Mucosa of descending colon (tissue), 3 donors: ENCODE measurements at regions not wholly inside any gene's neighbourhood (a gene's known extent, or its start where the extent isn't known, plus 50 kb on each side); places are given as distances from the start of the nearest gene placed in this dataset.
"Not testable (repeated sequence)": the region's sequence is repeated elsewhere in the genome, so short reads cannot be mapped to it uniquely, and the experiment has no call there.

Source experiments
- ATAC-seq: fragments of 200-7000 bp; cut with Tn5 transposase; one replicate; pipeline ENCODE4 v1.9.1; 2020; ENCODE audit warnings: mild to moderate bottlenecking, moderate library complexity
- DNase-seq, 3 donors: peaks; one replicate each; pipeline ENCODE4 v3.0.0-alpha.2; 2020
- H3K36me3 ChIP-seq: fragments of 200-600 bp; one replicate; pipeline ENCODE4 v1.8.0; 2021; ENCODE audit warnings: low read depth, mild to moderate bottlenecking
- H3K4me1 ChIP-seq: fragments of 200-600 bp; one replicate; pipeline ENCODE4 v1.8.0; 2021; ENCODE audit warnings: low read depth, mild to moderate bottlenecking
- H3K4me3 ChIP-seq: fragments of 200-600 bp; one replicate; pipeline ENCODE4 v1.8.0; 2021; ENCODE audit warnings: mild to moderate bottlenecking
- H3K9me3 ChIP-seq: fragments of 200-600 bp; one replicate; pipeline ENCODE4 v1.8.0; 2021; ENCODE audit warnings: mild to moderate bottlenecking
- intact Hi-C, 2 donors: fragments of 100-400 bp; cut with DNase I in 1 of 2; cut with micrococcal nuclease in 1 of 2; formaldehyde crosslinking; loops; one replicate each; pipeline versions ENCODE4 v1.11.0 to v1.11.1; 2022; cut with DNase I, micrococcal nuclease
- TF ChIP-seq, protein P1 (sequence below): fragments of 200-600 bp; IDR thresholded peaks from one replicate; pipeline ENCODE4 v1.8.0; 2022; ENCODE audit warnings: antibody characterized with exemption, mild to moderate bottlenecking
- donor health status: DM: no; HTN: no; CAD: no; lungs with moderate emphysema.
- donor health status: DM: no; HTN: no; CAD: no.
- donor health status: DM: no; HTN: yes; CAD: no.

DNA sequence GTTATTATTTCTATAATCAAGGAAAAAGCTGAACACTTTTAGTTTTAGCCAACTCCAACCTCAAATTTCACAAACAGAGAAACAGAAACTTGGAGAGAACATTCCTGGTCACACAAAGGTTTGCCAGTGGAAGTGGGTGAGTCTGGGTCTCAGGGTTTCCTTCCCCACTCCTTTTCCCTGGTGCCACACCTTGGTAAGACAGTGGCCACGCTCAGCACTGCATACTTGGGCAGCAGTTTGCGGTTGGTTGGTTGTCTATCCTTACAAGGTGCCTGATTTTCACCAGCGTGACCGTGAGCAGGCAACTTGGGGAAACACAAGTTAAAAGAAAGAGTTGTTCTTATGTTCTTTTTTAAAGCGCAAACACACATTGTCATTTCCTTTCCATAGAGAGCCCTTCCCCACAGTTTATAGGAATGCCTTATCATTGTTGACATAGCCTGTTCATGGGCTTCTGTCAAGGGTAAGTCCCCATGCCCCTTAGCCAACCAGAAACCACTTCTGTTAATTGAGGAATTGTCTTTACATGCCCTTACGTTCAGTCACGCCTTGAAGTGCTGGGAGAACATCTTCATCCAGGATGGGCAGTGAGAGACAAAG lies 82.2 kb downstream of the RIN2 start:
- TF ChIP-seq, protein P1, sequence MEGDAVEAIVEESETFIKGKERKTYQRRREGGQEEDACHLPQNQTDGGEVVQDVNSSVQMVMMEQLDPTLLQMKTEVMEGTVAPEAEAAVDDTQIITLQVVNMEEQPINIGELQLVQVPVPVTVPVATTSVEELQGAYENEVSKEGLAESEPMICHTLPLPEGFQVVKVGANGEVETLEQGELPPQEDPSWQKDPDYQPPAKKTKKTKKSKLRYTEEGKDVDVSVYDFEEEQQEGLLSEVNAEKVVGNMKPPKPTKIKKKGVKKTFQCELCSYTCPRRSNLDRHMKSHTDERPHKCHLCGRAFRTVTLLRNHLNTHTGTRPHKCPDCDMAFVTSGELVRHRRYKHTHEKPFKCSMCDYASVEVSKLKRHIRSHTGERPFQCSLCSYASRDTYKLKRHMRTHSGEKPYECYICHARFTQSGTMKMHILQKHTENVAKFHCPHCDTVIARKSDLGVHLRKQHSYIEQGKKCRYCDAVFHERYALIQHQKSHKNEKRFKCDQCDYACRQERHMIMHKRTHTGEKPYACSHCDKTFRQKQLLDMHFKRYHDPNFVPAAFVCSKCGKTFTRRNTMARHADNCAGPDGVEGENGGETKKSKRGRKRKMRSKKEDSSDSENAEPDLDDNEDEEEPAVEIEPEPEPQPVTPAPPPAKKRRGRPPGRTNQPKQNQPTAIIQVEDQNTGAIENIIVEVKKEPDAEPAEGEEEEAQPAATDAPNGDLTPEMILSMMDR: no peak
- no peaks in the 10 kb centered on the region for H3K4me1 ChIP-seq
- no peak for DNase-seq

DNA sequence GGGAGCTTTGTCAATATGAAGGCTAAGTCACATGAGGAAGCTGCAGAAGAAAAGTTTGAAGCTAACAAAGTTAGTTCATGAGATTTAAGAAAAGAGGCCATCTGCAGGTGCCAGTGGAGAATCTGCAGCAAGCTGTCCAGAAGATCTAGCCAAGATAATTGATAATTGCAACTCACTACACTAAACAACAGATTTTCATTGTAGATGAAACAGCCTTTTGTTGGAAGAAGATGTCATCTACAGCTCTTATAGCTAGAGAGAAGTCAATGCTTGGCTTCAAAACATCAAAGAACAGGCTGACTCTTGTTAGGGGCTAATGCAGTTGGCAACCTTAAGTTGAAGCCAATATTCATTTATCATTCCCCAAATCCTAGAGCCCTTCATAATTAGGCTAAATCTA lies 83.7 kb downstream of the RIN2 start:
- DNase-seq: no peak
- TF ChIP-seq, protein P1: no peak
- Histone ChIP-seq H3K4me1 (no peaks in the 10 kb centered on the region), H3K36me3 (no peaks in the 10 kb centered on the region), H3K9me3 (no peaks in the 10 kb centered on the region), H3K4me3 (no peak overlapping the region)
- intact Hi-C loops: no loop called here
- ATAC-seq: no peak

More for the DNA sequence above, 82.2 kb downstream of the RIN2 start:
- Histone ChIP-seq H3K4me3 (no peak overlapping the region), H3K36me3 (no peaks in the 10 kb centered on the region), H3K9me3 (no peaks in the 10 kb centered on the region)
- peak; percentile 87 for ATAC-seq
- intact Hi-C loops: no loop called here

DNA sequence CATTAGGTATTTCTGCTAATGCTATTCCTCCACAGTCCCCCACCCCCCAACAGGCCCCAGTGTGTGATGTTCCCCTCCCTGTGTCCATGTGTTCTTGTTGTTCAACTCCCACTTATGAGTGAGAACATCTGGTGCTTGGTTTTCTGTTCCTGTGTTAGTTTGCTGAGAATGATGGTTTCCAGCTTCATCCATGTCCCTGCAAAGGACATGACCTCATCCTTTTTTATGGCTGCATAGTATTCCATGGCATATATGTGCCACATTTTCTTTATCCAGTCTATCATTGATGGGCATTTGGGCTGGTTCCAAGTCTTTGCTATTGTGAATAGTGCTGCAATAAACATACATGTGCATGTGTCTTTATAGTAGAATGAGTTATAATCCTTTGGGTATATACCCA lies 86.8 kb downstream of the RIN2 start:
- DNase-seq, intact Hi-C loops, ATAC-seq, H3K9me3 ChIP-seq, H3K36me3 ChIP-seq, H3K4me3 ChIP-seq, H3K4me1 ChIP-seq: not testable (repeated sequence)

DNA sequence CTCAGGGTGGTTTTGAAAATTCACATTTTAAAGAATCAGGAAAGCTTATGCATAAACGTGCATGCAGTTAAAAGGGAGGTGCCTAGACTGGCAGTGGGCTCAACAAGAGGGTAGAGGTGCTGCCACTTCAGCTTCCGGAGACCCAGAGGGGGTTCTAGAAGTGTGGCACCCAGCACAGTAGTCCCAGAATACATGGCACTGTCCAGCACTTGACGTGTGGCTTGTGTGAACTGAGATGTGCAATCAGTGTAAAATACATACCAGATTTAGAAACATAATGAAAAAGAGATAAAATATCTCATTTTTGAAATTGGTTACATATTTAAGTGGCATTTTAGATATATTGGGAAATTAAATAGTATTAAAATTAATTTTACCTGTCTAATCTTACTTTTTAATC lies 89.3 kb downstream of the RIN2 start:
- ATAC-seq (no peak), DNase-seq (no peak)
- H3K36me3 ChIP-seq: no peaks in the 10 kb centered on the region
- H3K9me3 ChIP-seq: no peaks in the 10 kb centered on the region
- intact Hi-C loops: no loop called here
- TF ChIP-seq, protein P1: no peak
- H3K4me3 ChIP-seq: no peak overlapping the region
- H3K4me1 ChIP-seq: no peaks in the 10 kb centered on the region

DNA sequence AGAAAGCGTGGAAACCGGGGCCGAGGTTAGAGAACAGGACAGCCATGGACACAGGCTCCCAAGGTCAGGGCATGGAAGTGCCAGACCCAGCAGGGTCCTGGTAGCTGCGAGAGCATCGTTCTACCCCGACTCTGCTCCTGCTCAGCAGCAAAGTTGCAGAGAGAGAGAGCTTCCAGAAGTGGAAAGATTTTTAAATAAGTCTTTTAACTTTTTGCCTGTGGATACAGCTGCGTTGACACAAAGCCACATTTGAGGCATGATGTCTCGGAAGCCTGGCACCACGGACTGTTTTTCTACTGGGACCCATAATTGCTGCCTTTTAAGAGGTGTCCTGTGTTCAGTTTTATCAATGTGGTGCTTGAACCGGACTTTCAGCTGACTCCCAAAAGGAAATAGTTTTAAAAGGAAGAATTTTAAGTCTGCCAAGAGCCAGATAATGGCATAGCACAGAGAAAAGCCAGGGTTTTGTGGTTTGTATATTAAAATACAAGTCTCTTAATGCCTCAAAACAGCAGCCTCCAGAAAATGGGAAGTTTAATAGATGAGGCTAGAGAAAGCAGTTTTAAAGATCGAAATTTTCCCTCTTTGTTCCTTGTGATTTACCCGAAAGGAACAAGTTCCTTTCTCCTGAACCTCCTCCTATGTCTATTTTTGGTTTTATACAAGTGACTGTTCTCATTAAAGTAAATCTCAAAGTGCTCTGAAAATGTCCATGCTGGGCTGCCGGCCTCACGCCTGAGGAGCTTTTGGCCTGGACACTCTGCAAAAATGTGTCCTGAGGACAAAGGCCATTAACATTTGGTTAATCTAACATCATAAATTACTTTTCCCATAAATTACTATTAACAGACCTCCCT lies 91.5 kb downstream of the RIN2 start:
- intact Hi-C loops: no loop called here
- no peak for DNase-seq
- no peaks in the 10 kb centered on the region for H3K9me3 ChIP-seq
- H3K4me1 ChIP-seq: no peaks in the 10 kb centered on the region
- H3K4me3 ChIP-seq: no peak overlapping the region
- no peaks in the 10 kb centered on the region for H3K36me3 ChIP-seq
- TF ChIP-seq, protein P1: no peak
- no peak for ATAC-seq

DNA sequence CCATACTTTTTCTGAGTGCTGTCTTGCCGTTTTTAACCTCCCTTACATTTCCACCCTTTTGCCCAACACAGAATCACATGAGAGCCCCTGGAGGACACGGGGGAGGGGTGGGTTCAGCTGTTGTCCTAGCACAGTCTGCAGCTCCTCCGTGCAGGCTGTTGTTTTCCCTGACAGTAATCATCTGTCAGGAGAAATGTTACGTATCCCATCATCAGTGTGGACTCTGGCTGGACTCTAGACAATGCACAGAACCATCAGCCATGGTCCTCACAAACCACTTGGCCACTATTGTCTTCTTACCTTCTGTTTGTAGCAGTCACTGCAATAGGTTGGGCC lies 92.1 kb downstream of the RIN2 start:
- H3K4me3 ChIP-seq: no peak overlapping the region
- H3K4me1 ChIP-seq: no peaks in the 10 kb centered on the region
- DNase-seq (peak in 1 of 3 donors; percentile 32), ATAC-seq (peak; percentile 11)
- TF ChIP-seq, protein P1: no peak
- intact Hi-C loops: no loop called here
- no peaks in the 10 kb centered on the region for H3K9me3 ChIP-seq
- no peaks in the 10 kb centered on the region for H3K36me3 ChIP-seq
